Heart left ventricle (tissue), 16 donors: ENCODE measurements at regions not wholly inside any gene's neighbourhood (a gene's known extent, or its start where the extent isn't known, plus 50 kb on each side); places are given as distances from the start of the nearest gene placed in this dataset.

Source experiments
- ATAC-seq, 4 donors: fragments of 200-7000 bp; cut with Tn5 transposase; one replicate each; pipeline ENCODE4 v1.9.1; 2020 to 2022; ENCODE audit warnings: moderate library complexity in 4 of 4, mild to moderate bottlenecking in 3 of 4, moderate number of reproducible peaks in 1 of 4
- DNase-seq, 5 donors: peaks; one replicate each; pipeline ENCODE4 v3.0.0-alpha.2; 2020
- H3K27ac ChIP-seq, 12 donors: fragments of 200-600 bp; sonication (generic) in 4 of 12; one replicate each; pipeline versions ENCODE4 v1.5.0 to v1.8.0; 2016 to 2022; ENCODE audit warnings: mild to moderate bottlenecking in 2 of 12
- H3K27me3 ChIP-seq, 9 donors: fragments of 200-600 bp; sonication (generic) in 2 of 9; one replicate each; pipeline versions ENCODE4 v1.5.1 to v1.8.0; 2016 to 2022; ENCODE audit warnings: mild to moderate bottlenecking in 3 of 9
- H3K36me3 ChIP-seq, 9 donors: fragments of 200-600 bp; sonication (generic) in 2 of 9; one replicate each; pipeline versions ENCODE4 v1.5.0 to v1.8.0; 2018 to 2022; ENCODE audit warnings: mild to moderate bottlenecking in 2 of 9
- H3K4me1 ChIP-seq, 12 donors: fragments of 200-600 bp; sonication (generic) in 4 of 12; one replicate each; pipeline versions ENCODE4 v1.5.0 to v1.8.0; 2016 to 2022; ENCODE audit warnings: mild to moderate bottlenecking in 3 of 12
- H3K4me3 ChIP-seq, 12 donors: fragments of 200-600 bp; sonication (generic) in 4 of 12; one replicate each; pipeline versions ENCODE4 v1.5.0 to v1.8.0; 2017 to 2022; ENCODE audit warnings: mild to moderate bottlenecking in 9 of 12, moderate library complexity in 4 of 12
- H3K9me3 ChIP-seq, 12 donors: fragments of 200-600 bp; sonication (generic) in 4 of 12; one replicate each; pipeline versions ENCODE4 v1.5.0 to v1.8.0; 2016 to 2022; ENCODE audit warnings: mild to moderate bottlenecking in 1 of 12
- CTCF ChIP-seq, 12 donors: fragments of 200-600 bp; sonication (generic) in 4 of 12; IDR thresholded peaks; one replicate each; pipeline versions ENCODE4 v1.5.0 to v1.8.0; 2018 to 2022; ENCODE audit warnings: antibody characterized with exemption in 12 of 12, mild to moderate bottlenecking in 5 of 12
- POLR2A ChIP-seq, 2 donors: fragments of 450-650 bp; IDR thresholded peaks; one replicate each; pipeline ENCODE4 v1.6.1; 2017; ENCODE audit warnings: antibody characterized with exemption in 2 of 2, mild to moderate bottlenecking in 2 of 2, moderate library complexity in 2 of 2
- WGBS, 4 donors: extraction: QIAGEN DNeasy Blood & Tissue Kit in 2 of 4; methylation state at CpG; one replicate each; pipeline versions ENCODE4 v1.1.5 to v1.1.7; 2013 to 2018; 5-methylcytosine and 5-hydroxymethylcytosine counted together
- intact Hi-C, 10 donors: fragments of 100-400 bp; cut with DNase I; formaldehyde crosslinking; loops; one replicate each; pipeline versions ENCODE4 v1.11.1 to v1.14.2; 2022
- donor health status: ischemic (EF 13 %, LVEDD 7.1; RV severe dilation, severe dysfunction).
- donor health status: healthy with polysubstance abuse.
- donor health status: DM: no; HTN: yes; CAD: no.
- donor health status: DM: no; HTN: no; CAD: no.
- donor health status: ischemic (EF 25% LVEDD 6.9; RV normal size, moderate dysfunction).
- donor health status: ischemic (EF 25% LVEDD 5.7; RV mildly dilated, moderate dysfunction).
- donor health status: healthy.
- donor health status: DM: yes; HTN: yes; CAD: no.
- donor health status: ischemic (EF 35%, LVEDD 5.7; RV mildly dilated, moderate dysfunction).
- donor health status: nonischemic (EF 11% LVEDD 7.7; RV severe dilation, severe dysfunction).
- donor health status: DM: yes; HTN: yes; CAD: no.
- donor health status: PGD.
- donor health status: ischemic (EF 29% LVEDD 5.4; RV normal size, mild dysfunction).
- donor health status: nonischemic (EF 23%, LVEDD 6.1; RV moderate dilation, normal function).

GRCh38 chr5:174649391-174649790 lies 75.0 kb upstream of the MSX2 start:
- H3K9me3 ChIP-seq, result peaks cover 0 to 17% (median 4%) of the 10 kb centered on the region in 12 donors
- H3K4me3 ChIP-seq, result no peak overlapping the region
- ATAC-seq (no peak), DNase-seq (no peak)
- intact Hi-C loops, result no loop called here
- no peak for TF ChIP-seq POLR2A (IDR thresholded peaks at IDR 0.05)
- no peak for TF ChIP-seq CTCF (IDR thresholded peaks at IDR 0.05)
- no peaks in the 10 kb centered on the region for H3K36me3 ChIP-seq
- H3K27me3 ChIP-seq, result peaks cover 0 to 15% (median 0%) of the 10 kb centered on the region in 9 donors
- H3K27ac ChIP-seq, result no peak overlapping the region
- no peaks in the 10 kb centered on the region for H3K4me1 ChIP-seq
- 76 to 87% (median 84%) methylated on average over 8 of the region's 8 CpGs for WGBS, 4 donors

GRCh38 chr5:174654442-174654841 lies 69.9 kb upstream of the MSX2 start:
- TF ChIP-seq POLR2A (IDR thresholded peaks at IDR 0.05) (no peak), CTCF (IDR thresholded peaks at IDR 0.05) (no peak)
- DNase-seq, result no peak
- H3K9me3 ChIP-seq, result no peaks in the 10 kb centered on the region
- 56 to 70% (median 66%) methylated on average over 3 of the region's 3 CpGs for WGBS, 4 donors
- intact Hi-C loops, result no loop called here
- ATAC-seq, result no peak
- no peaks in the 10 kb centered on the region for H3K4me1 ChIP-seq
- H3K4me3 ChIP-seq, result no peak overlapping the region
- H3K27ac ChIP-seq, result no peak overlapping the region
- no peaks in the 10 kb centered on the region for H3K36me3 ChIP-seq
- peaks cover 0 to 21% (median 4%) of the 10 kb centered on the region in 9 donors for H3K27me3 ChIP-seq

GRCh38 chr5:174655351-174655750 lies 69.0 kb upstream of the MSX2 start:
- H3K27ac ChIP-seq, result no peak overlapping the region
- no peak overlapping the region for H3K4me3 ChIP-seq
- DNase-seq (no peak), ATAC-seq (no peak)
- H3K27me3 ChIP-seq, result peaks cover 0 to 21% (median 7%) of the 10 kb centered on the region in 9 donors
- H3K36me3 ChIP-seq, result no peaks in the 10 kb centered on the region
- WGBS, 4 donors, result 59 to 67% (median 60%) methylated on average over 4 of the region's 4 CpGs
- TF ChIP-seq POLR2A (IDR thresholded peaks at IDR 0.05) (no peak), CTCF (IDR thresholded peaks at IDR 0.05) (no peak)
- intact Hi-C loops, result no loop called here
- no peaks in the 10 kb centered on the region for H3K4me1 ChIP-seq
- no peaks in the 10 kb centered on the region for H3K9me3 ChIP-seq

- TF ChIP-seq POLR2A (IDR thresholded peaks at IDR 0.05), result no peak
- no peak for TF ChIP-seq CTCF (IDR thresholded peaks at IDR 0.05)
- Histone ChIP-seq H3K27me3 (peaks cover 0 to 9% (median 0%) of the 10 kb centered on the region in 9 donors), H3K4me3 (no peak overlapping the region), H3K9me3 (peaks cover 0 to 25% (median 5%) of the 10 kb centered on the region in 12 donors), H3K27ac (no peak overlapping the region), H3K4me1 (no peaks in the 10 kb centered on the region), H3K36me3 (no peaks in the 10 kb centered on the region)
- ATAC-seq, result no peak
- no peak for DNase-seq
- WGBS, 4 donors, result 84 to 87% (median 85%) methylated on average over 4 of the region's 4 CpGs
- intact Hi-C loops, result no loop called here
Observed at GRCh38 chr5:174664180-174664850, 60.1 kb upstream of the MSX2 start.
